Activated T-cell treated with anti-CD3 and anti-CD28 coated beads, Interleukin-2, amount 50 U/mL, for 4 hours (primary cell): ENCODE measurements at regions not wholly inside any gene's neighbourhood (a gene's known extent, or its start where the extent isn't known, plus 50 kb on each side); places are given as distances from the start of the nearest gene placed in this dataset.

Source experiments
- ATAC-seq, 2 donors: fragments of 200-7000 bp; cut with Tn5 transposase; one replicate each; pipeline ENCODE4 v1.10.0; 2021
- DNase-seq: peaks from one replicate; pipeline ENCODE4 v3.0.0-alpha.2; 2020
- H3K27me3 Mint-ChIP-seq: one replicate; pipeline ENCODE4 v1.8.0; 2021; ENCODE audit warnings: low read depth, mixed read lengths
- H3K36me3 Mint-ChIP-seq: one replicate; pipeline ENCODE4 v1.8.0; 2022; ENCODE audit warnings: mixed read lengths; ENCODE audit not compliant: insufficient read depth
- H3K4me1 Mint-ChIP-seq: one replicate; pipeline ENCODE4 v1.8.0; 2021; ENCODE audit warnings: low read depth, mixed read lengths
- H3K4me3 Mint-ChIP-seq: one replicate; pipeline ENCODE4 v1.8.0; 2021; ENCODE audit warnings: mild to moderate bottlenecking, moderate library complexity, mixed read lengths
- H3K9me3 Mint-ChIP-seq: one replicate; pipeline ENCODE4 v1.8.0; 2021; ENCODE audit warnings: mixed read lengths

- ATAC-seq = no peak
- no peaks in the 10 kb centered on the region for H3K36me3 Mint-ChIP-seq
- no peak for DNase-seq
- no peak overlapping the region for H3K4me3 Mint-ChIP-seq
- no peaks in the 10 kb centered on the region for H3K27me3 Mint-ChIP-seq
- H3K9me3 Mint-ChIP-seq = no peaks in the 10 kb centered on the region
- H3K4me1 Mint-ChIP-seq = no peaks in the 10 kb centered on the region
Observed at GRCh38 chr5:98042521-98042920, 730.9 kb upstream of the RGMB start.

GRCh38 chr5:98042961-98043360 lies 730.5 kb upstream of the RGMB start:
- Mint-ChIP-seq H3K27me3 (no peaks in the 10 kb centered on the region), H3K4me3 (no peak overlapping the region), H3K4me1 (no peaks in the 10 kb centered on the region), H3K36me3 (no peaks in the 10 kb centered on the region), H3K9me3 (no peaks in the 10 kb centered on the region)
- DNase-seq = no peak
- no peak for ATAC-seq

DNA sequence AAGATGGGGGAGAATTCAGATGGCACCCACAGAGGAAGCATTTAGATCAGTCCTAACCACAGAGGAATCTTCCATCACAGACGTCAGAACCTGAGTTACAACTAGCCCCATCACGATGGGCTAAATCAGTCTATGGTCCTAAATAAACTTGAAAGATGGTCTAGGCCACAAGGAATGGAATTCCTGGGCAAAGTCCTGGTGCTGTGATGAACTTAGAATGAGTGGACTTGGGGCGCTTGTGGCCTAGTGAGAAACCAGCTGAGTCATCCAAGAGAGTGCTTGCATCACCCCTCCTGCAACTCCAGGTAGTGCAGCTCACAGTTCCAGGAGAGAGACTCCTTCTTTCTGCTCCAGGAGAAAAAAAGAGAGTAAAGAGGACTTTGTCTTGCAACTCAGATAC lies 722.9 kb upstream of the RGMB start:
- H3K27me3 Mint-ChIP-seq = peaks cover 5% of the 10 kb centered on the region
- DNase-seq (no peak), ATAC-seq (no peak)
- H3K9me3 Mint-ChIP-seq = peaks cover 4% of the 10 kb centered on the region
- H3K4me1 Mint-ChIP-seq = no peaks in the 10 kb centered on the region
- no peak overlapping the region for H3K4me3 Mint-ChIP-seq
- H3K36me3 Mint-ChIP-seq = no peaks in the 10 kb centered on the region

DNA sequence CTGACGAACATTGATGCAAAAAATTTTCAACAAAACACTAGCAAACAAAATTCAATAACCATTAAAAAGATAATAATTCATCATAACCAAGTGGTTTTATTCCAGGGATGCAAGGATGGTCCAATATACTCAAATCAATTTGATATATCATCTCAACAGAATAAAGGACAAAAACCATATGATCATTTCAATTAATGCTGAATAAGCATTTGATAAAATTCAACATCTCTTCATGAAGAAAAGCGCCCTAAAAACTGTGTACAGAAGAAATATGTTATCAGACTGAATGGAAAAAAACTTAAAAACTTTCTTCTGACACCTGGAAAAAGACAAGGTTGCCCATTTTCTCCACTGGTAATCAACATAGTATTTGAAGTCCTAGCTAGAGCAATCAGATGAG lies 720.3 kb upstream of the RGMB start:
- Mint-ChIP-seq H3K4me3 (no peak overlapping the region), H3K4me1 (no peaks in the 10 kb centered on the region), H3K36me3 (no peaks in the 10 kb centered on the region), H3K9me3 (peaks cover 4% of the 10 kb centered on the region), H3K27me3 (peaks cover 5% of the 10 kb centered on the region)
- DNase-seq = no peak
- ATAC-seq = no peak

GRCh38 chr5:98060148-98060547 lies 713.3 kb upstream of the RGMB start:
- no peaks in the 10 kb centered on the region for H3K9me3 Mint-ChIP-seq
- no peaks in the 10 kb centered on the region for H3K27me3 Mint-ChIP-seq
- no peak overlapping the region for H3K4me3 Mint-ChIP-seq
- no peaks in the 10 kb centered on the region for H3K36me3 Mint-ChIP-seq
- H3K4me1 Mint-ChIP-seq = no peaks in the 10 kb centered on the region
- ATAC-seq (no peak), DNase-seq (no peak)

DNA sequence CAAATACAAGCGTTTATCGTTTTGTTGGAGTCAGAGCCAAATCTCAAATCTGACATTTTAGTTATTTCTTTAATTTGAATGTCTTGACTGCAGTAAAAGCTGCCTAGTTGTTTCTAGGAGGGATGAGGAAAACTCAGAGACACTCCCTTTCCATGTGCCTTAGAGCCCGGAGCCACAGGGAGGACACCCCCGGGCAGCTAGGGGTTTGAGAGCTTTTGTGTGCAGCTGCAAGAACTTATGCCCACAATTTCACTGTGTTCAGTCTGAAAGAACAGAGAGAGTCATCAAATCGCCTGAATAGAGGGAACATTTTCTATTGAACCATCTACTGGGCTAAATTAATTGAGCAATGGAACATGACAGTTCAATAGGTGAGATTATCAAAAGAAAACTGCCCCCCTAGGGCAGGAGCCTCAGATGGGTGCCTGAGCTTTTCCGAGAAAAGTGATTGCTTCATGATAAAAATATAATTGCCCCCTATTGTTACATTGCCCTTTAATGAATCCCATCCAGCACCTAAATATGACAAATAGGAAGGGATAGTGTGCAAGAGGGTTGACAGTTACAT lies 709.3 kb upstream of the RGMB start:
- no peaks in the 10 kb centered on the region for H3K36me3 Mint-ChIP-seq
- no peak overlapping the region for H3K4me3 Mint-ChIP-seq
- no peaks in the 10 kb centered on the region for H3K9me3 Mint-ChIP-seq
- no peaks in the 10 kb centered on the region for H3K4me1 Mint-ChIP-seq
- ATAC-seq (no peak), DNase-seq (no peak)
- H3K27me3 Mint-ChIP-seq = no peaks in the 10 kb centered on the region

GRCh38 chr5:98065261-98065909 lies 708.1 kb upstream of the RGMB start:
- no peak overlapping the region for H3K4me3 Mint-ChIP-seq
- H3K27me3 Mint-ChIP-seq = no peaks in the 10 kb centered on the region
- no peaks in the 10 kb centered on the region for H3K9me3 Mint-ChIP-seq
- ATAC-seq (no peak), DNase-seq (no peak)
- peaks cover 5% of the 10 kb centered on the region for H3K4me1 Mint-ChIP-seq
- H3K36me3 Mint-ChIP-seq = no peaks in the 10 kb centered on the region

- no peaks in the 10 kb centered on the region for H3K9me3 Mint-ChIP-seq
- H3K36me3 Mint-ChIP-seq = no peaks in the 10 kb centered on the region
- no peaks in the 10 kb centered on the region for H3K27me3 Mint-ChIP-seq
- no peak for ATAC-seq
- no peak for DNase-seq
- no peak overlapping the region for H3K4me3 Mint-ChIP-seq
- H3K4me1 Mint-ChIP-seq = peaks cover 6% of the 10 kb centered on the region
Observed at GRCh38 chr5:98066910-98067309, 706.6 kb upstream of the RGMB start.

DNA sequence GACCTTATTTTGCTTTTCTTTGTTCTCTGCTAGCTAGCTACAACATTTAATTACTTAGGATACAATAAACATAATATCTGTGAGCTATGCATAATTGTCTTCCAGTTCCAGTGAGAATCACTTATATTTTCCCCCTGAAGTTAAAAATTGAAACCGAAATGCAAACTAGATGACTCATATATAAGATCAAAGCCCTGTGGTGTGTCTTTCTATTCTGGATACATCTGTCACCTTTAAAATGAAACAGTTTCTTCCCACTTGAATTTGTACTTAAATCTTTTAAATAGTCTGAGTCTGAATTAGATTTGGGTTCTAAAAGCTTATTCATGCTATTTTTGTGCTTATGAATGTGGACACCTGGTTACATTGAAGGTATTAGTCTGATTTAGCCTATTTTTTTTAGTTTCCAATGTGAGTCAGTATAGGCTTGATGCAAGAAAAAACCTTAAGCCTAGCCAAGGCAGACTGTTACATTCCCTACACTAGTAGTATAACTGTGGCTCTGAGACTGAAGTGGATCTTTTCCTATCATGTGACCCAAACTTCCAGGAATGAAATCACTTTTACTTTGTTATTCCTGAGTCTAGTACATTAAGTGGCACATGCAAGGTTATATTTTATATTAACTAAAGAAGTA lies 703.5 kb upstream of the RGMB start:
- Mint-ChIP-seq H3K4me1 (peaks cover 6% of the 10 kb centered on the region), H3K4me3 (no peak overlapping the region), H3K9me3 (no peaks in the 10 kb centered on the region), H3K36me3 (no peaks in the 10 kb centered on the region), H3K27me3 (no peaks in the 10 kb centered on the region)
- DNase-seq (no peak), ATAC-seq (peak; percentile 74 to 76)

DNA sequence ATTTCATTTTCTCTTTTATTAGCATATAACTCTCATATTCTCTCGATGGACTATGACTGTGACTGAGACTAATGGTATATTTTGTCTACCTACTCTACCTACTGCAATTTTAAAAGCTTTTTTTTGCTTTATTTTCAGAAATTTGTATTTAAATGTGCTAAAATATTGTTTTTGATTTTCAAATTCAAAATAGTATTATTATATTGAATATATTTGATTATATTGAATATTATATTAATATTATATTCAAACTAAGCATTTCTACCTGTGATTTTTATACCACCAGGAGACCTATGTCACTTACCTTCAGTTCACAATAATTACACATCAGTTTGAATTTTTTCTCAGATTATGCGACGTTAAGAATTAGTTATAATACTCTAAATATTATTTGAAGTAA lies 700.5 kb upstream of the RGMB start:
- Mint-ChIP-seq H3K36me3 (no peaks in the 10 kb centered on the region), H3K9me3 (no peaks in the 10 kb centered on the region), H3K4me1 (peaks cover 6% of the 10 kb centered on the region), H3K27me3 (no peaks in the 10 kb centered on the region), H3K4me3 (no peak overlapping the region)
- DNase-seq = no peak
- no peak for ATAC-seq

GRCh38 chr5:98076501-98076900 lies 697.0 kb upstream of the RGMB start:
- Mint-ChIP-seq H3K36me3 (no peaks in the 10 kb centered on the region), H3K27me3 (no peaks in the 10 kb centered on the region), H3K9me3 (no peaks in the 10 kb centered on the region), H3K4me3 (no peak overlapping the region), H3K4me1 (no peaks in the 10 kb centered on the region)
- ATAC-seq (no peak), DNase-seq (no peak)

- Mint-ChIP-seq H3K9me3 (no peaks in the 10 kb centered on the region), H3K4me1 (no peaks in the 10 kb centered on the region), H3K27me3 (no peaks in the 10 kb centered on the region), H3K4me3 (no peak overlapping the region), H3K36me3 (no peaks in the 10 kb centered on the region)
- DNase-seq = no peak
- ATAC-seq = no peak
Observed at GRCh38 chr5:98085593-98085992, 687.9 kb upstream of the RGMB start.

DNA sequence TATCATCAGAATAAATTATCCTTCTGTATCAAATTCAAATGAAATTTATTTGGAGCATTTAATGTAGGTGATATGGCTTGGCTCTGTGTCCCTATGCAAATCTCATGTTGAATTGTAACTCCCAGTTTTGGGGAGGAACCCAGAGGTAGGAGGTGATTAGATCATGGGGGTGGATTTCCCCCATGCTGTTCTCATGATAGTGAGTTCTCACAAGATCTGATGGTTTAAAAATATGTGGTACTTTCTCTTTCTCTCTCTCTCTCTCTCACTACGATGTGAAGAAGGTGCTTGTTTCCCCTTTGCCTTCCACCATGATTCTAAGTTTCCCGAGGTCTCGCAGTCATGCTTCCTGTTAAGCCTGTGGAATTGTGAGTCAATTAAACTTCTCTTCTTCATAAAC lies 678.4 kb upstream of the RGMB start:
- ATAC-seq = peak in 1 of 2 donors; percentile 18
- Mint-ChIP-seq H3K4me1 (no peaks in the 10 kb centered on the region), H3K4me3 (no peak overlapping the region), H3K9me3 (no peaks in the 10 kb centered on the region), H3K36me3 (no peaks in the 10 kb centered on the region), H3K27me3 (no peaks in the 10 kb centered on the region)
- DNase-seq = no peak

- DNase-seq (no peak), ATAC-seq (no peak)
- no peaks in the 10 kb centered on the region for H3K27me3 Mint-ChIP-seq
- no peak overlapping the region for H3K4me3 Mint-ChIP-seq
- no peaks in the 10 kb centered on the region for H3K4me1 Mint-ChIP-seq
- no peaks in the 10 kb centered on the region for H3K9me3 Mint-ChIP-seq
- no peaks in the 10 kb centered on the region for H3K36me3 Mint-ChIP-seq
Observed at GRCh38 chr5:98096155-98096554, 677.3 kb upstream of the RGMB start.

DNA sequence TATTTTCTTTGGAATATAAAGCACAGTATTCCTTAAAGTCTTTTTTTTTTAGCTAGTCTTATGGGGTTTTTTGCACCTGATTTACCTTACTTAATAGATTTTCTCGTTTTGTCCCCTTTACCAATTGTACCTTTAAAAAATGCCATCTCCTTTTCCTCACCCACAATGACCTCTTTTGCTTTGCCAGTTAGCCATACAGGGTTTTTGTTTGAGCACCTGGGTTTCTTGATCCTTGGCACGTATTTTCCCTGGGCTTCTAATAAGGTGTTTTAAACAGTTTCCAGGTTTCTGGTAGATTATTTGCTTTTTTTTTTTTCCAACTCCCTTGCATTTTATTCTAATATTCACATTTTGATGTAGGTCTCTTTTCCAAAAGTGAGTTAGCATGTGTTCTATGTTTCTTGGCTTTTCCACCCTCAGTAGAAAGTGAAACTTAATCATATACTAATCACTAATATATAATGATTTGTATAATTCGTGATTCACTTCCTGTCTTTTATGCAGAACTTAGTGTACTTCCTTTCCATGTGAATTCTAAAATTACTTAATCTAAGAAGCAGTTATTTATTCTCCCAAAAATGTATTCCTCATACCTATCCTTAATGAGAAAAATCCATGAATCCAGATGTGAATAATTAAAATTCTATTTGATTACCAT lies 673.9 kb upstream of the RGMB start:
- Mint-ChIP-seq H3K4me3 (no peak overlapping the region), H3K27me3 (no peaks in the 10 kb centered on the region), H3K4me1 (no peaks in the 10 kb centered on the region), H3K9me3 (no peaks in the 10 kb centered on the region), H3K36me3 (no peaks in the 10 kb centered on the region)
- DNase-seq (no peak), ATAC-seq (no peak)
